B cell (primary cell): ENCODE measurements at regions not wholly inside any gene's neighbourhood (a gene's known extent, or its start where the extent isn't known, plus 50 kb on each side); places are given as distances from the start of the nearest gene placed in this dataset.

Experiments
- ATAC-seq: fragments of 200-7000 bp; cut with Tn5 transposase; one replicate; pipeline ENCODE4 v1.10.0; 2021; ENCODE audit warnings: low read depth, mild to moderate bottlenecking, moderate number of reproducible peaks, moderate library complexity
- CTCF ChIA-PET: fragments of 350-600 bp; sonication (Branson Sonifier 250); formaldehyde crosslinking; loops from one replicate; lab custom pipeline; 2021; ENCODE audit warnings: antibody characterized with exemption, inconsistent platforms; lab: Charles Lee
- POLR2A ChIA-PET: fragments of 350-600 bp; sonication (Branson Sonifier 250); formaldehyde crosslinking; loops from one replicate; lab custom pipeline; 2021; ENCODE audit warnings: antibody characterized with exemption; lab: Charles Lee
- DNase-seq: peaks from one replicate; pipeline ENCODE4 v3.0.0; 2013
- H2AFZ ChIP-seq: 2 replicates; pipeline ENCODE4 v1.6.1; 2012; ENCODE audit warnings: mild to moderate bottlenecking, low read depth, low read length; ENCODE audit not compliant: insufficient read depth, poor library complexity, severe bottlenecking
- H3K27ac ChIP-seq, 2 donors: 1 replicate in 1 of 2; 2 replicates in 1 of 2; pipeline ENCODE4 v1.5.1; 2012 to 2013; ENCODE audit warnings: low read length in 2 of 2, mild to moderate bottlenecking in 2 of 2, moderate library complexity in 1 of 2
- H3K27me3 ChIP-seq, 4 experiments: fragments of 200-600 bp in 1 of 4; sonication (generic) in 1 of 4; replicated peaks in 1 of 4; 1 replicate in 2 of 4; 2 replicates in 2 of 4; pipeline versions ENCODE4 v1.6.1 to v1.7.0; 2013 to 2016; ENCODE audit warnings: low read length in 3 of 4, mild to moderate bottlenecking in 2 of 4, mixed read lengths in 1 of 4, moderate library complexity in 1 of 4; ENCODE audit not compliant: insufficient read depth in 4 of 4, control insufficient read depth in 3 of 4; ENCODE audit errors: control extremely low read depth in 1 of 4
- H3K36me3 ChIP-seq, 2 experiments: replicated peaks in 1 of 2; 1 replicate in 1 of 2; 2 replicates in 1 of 2; pipeline versions ENCODE4 v1.6.1 to v1.7.1; 2013; ENCODE audit warnings: low read length in 1 of 2; ENCODE audit not compliant: insufficient read depth in 2 of 2, control insufficient read depth in 1 of 2; ENCODE audit errors: control extremely low read depth in 1 of 2, extremely low read depth in 1 of 2
- H3K4me1 ChIP-seq, 2 donors: fragments of 200-600 bp in 1 of 2; sonication (generic) in 1 of 2; 1 replicate in 1 of 2; 2 replicates in 1 of 2; pipeline versions ENCODE4 v1.5.1 to v1.6.1; 2013 to 2017; ENCODE audit warnings: low read length in 2 of 2; ENCODE audit not compliant: control insufficient read depth in 2 of 2, insufficient read depth in 2 of 2
- H3K4me2 ChIP-seq: replicated peaks from 2 replicates; pipeline ENCODE3; 2012; ENCODE audit warnings: mild to moderate bottlenecking, low read depth, low read length; ENCODE audit not compliant: poor library complexity, severe bottlenecking
- H3K4me3 ChIP-seq, 5 experiments: fragments of 200-600 bp in 1 of 5; sonication (generic) in 1 of 5; 1 replicate in 3 of 5; 2 replicates in 2 of 5; pipeline versions ENCODE4 v1.5.1 to v1.7.0; 2011 to 2016; ENCODE audit warnings: low read length in 4 of 5, mild to moderate bottlenecking in 4 of 5, low read depth in 2 of 5, control low read depth in 1 of 5, moderate library complexity in 1 of 5; ENCODE audit not compliant: insufficient read depth in 1 of 5; ENCODE audit errors: control extremely low read depth in 1 of 5, extremely low read depth in 1 of 5
- H3K79me2 ChIP-seq: fragments of 200-600 bp; sonication (generic); one replicate; pipeline ENCODE4 v1.6.0; 2016; ENCODE audit warnings: low read length; ENCODE audit not compliant: control insufficient read depth, insufficient read depth
- H3K9ac ChIP-seq: fragments of 200-600 bp; sonication (generic); 2 replicates; pipeline ENCODE4 v1.6.1; 2017; ENCODE audit warnings: mild to moderate bottlenecking, low read length, moderate library complexity
- H3K9me3 ChIP-seq, 3 donors: one replicate each; pipeline versions ENCODE4 v1.6.1 to v1.7.1; 2013; ENCODE audit warnings: low read length in 2 of 3; ENCODE audit not compliant: control insufficient read depth in 2 of 3, insufficient read depth in 1 of 3; ENCODE audit errors: control extremely low read depth in 1 of 3
- H4K20me1 ChIP-seq: 2 replicates; pipeline ENCODE4 v1.6.0; 2012; ENCODE audit warnings: mild to moderate bottlenecking, low read length; ENCODE audit not compliant: insufficient read depth, control insufficient read depth, poor library complexity, severe bottlenecking
- H3K27ac Mint-ChIP-seq: one replicate; pipeline ENCODE4 v1.8.0; 2021; ENCODE audit warnings: mixed read lengths
- H3K27me3 Mint-ChIP-seq: one replicate; pipeline ENCODE4 v1.8.0; 2021; ENCODE audit warnings: mixed read lengths
- H3K4me1 Mint-ChIP-seq: one replicate; pipeline ENCODE4 v1.8.0; 2021; ENCODE audit warnings: mixed read lengths
- H3K4me3 Mint-ChIP-seq: one replicate; pipeline ENCODE4 v1.8.0; 2021; ENCODE audit warnings: mixed read lengths
- H3K9me3 Mint-ChIP-seq: one replicate; pipeline ENCODE4 v1.8.0; 2022; ENCODE audit warnings: mixed read lengths; ENCODE audit not compliant: insufficient read depth
- CTCF ChIP-seq: fragments of 200-600 bp; IDR thresholded peaks from one replicate; pipeline ENCODE4 v1.8.0; 2022; ENCODE audit warnings: antibody characterized with exemption, mild to moderate bottlenecking
- EZH2 ChIP-seq: IDR thresholded peaks from 2 replicates; pipeline ENCODE4 v1.6.1; 2012; ENCODE audit warnings: borderline replicate concordance, low read depth, mild to moderate bottlenecking, moderate library complexity, low read length; ENCODE audit not compliant: insufficient read depth, poor library complexity, severe bottlenecking
- WGBS: methylation state at CpG from one replicate; pipeline ENCODE4 v1.1.5; 2013; ENCODE audit warnings: missing lambda C conversion rate; ENCODE audit not compliant: insufficient coverage; 5-methylcytosine and 5-hydroxymethylcytosine counted together
- intact Hi-C: fragments of 100-400 bp; cut with micrococcal nuclease; formaldehyde crosslinking; loops from one replicate; pipeline ENCODE4 v1.10.0; 2022

- H3K36me3 ChIP-seq: no peaks in the 10 kb centered on the region
- intact Hi-C loops: no loop called here
- Mint-ChIP-seq H3K27ac (no peak overlapping the region), H3K4me3 (no peak overlapping the region), H3K4me1 (no peaks in the 10 kb centered on the region), H3K9me3 (peaks cover 8% of the 10 kb centered on the region), H3K27me3 (no peaks in the 10 kb centered on the region)
- CTCF ChIA-PET: no interaction called here
- DNase-seq (no peak), ATAC-seq (no peak)
- H3K4me2 ChIP-seq: no peak overlapping the region
- TF ChIP-seq CTCF: no peak
- TF ChIP-seq EZH2: no peak
- H3K9me3 ChIP-seq: peaks cover 0 to 2% (median 0%) of the 10 kb centered on the region in 3 donors
- H4K20me1 ChIP-seq: no peaks in the 10 kb centered on the region
- no peaks in the 10 kb centered on the region for H3K79me2 ChIP-seq
- WGBS: no CpG with 5 or more reads among the region's 3 CpGs
- no peak overlapping the region for H3K9ac ChIP-seq
- no peaks in the 10 kb centered on the region for H3K27me3 ChIP-seq
- H3K4me3 ChIP-seq: no peak overlapping the region
- no peak overlapping the region for H2AFZ ChIP-seq
- H3K27ac ChIP-seq: no peak overlapping the region
- POLR2A ChIA-PET: no interaction called here
- H3K4me1 ChIP-seq: no peaks in the 10 kb centered on the region
Observed at GRCh38 chr14:85221832-85222231, 308.1 kb upstream of the FLRT2 start.

- ChIA-PET POLR2A (no interaction called here), CTCF (no interaction called here)
- Histone ChIP-seq H3K4me2 (no peak overlapping the region), H3K9me3 (peaks cover 0 to 2% (median 0%) of the 10 kb centered on the region in 3 donors), H3K9ac (no peak overlapping the region), H3K27me3 (no peaks in the 10 kb centered on the region), H4K20me1 (no peaks in the 10 kb centered on the region), H2AFZ (no peak overlapping the region), H3K27ac (no peak overlapping the region), H3K36me3 (no peaks in the 10 kb centered on the region), H3K4me1 (no peaks in the 10 kb centered on the region), H3K4me3 (no peak overlapping the region), H3K79me2 (no peaks in the 10 kb centered on the region)
- Mint-ChIP-seq H3K9me3 (peaks cover 8% of the 10 kb centered on the region), H3K27ac (no peak overlapping the region), H3K27me3 (no peaks in the 10 kb centered on the region), H3K4me3 (no peak overlapping the region), H3K4me1 (no peaks in the 10 kb centered on the region)
- TF ChIP-seq CTCF (no peak), EZH2 (no peak)
- no peak for ATAC-seq
- intact Hi-C loops: no loop called here
- DNase-seq: no peak
- WGBS: no CpG with 5 or more reads among the region's 1 CpG
Observed at GRCh38 chr14:85222341-85222740, 307.6 kb upstream of the FLRT2 start.
